ENCODE measurements at regions not wholly inside any gene's neighbourhood (a gene's known extent, or its start where the extent isn't known, plus 50 kb on each side); places are given as distances from the start of the nearest gene placed in this dataset.

GRCh38 chr3:22989716-22990115 lies 213.4 kb upstream of the UBE2E2 start:
- DNase-seq (ENCODE audit: low read depth): no peak

- no peak for DNase-seq (ENCODE audit: low read depth)
These were observed 212.6 kb upstream of the UBE2E2 start for GRCh38 chr3:22990291-22991200.

GRCh38 chr3:22994781-22995180 lies 208.3 kb upstream of the UBE2E2 start:
- no peak for DNase-seq (ENCODE audit: low read depth)

GRCh38 chr3:22996920-22997571 lies 206.1 kb upstream of the UBE2E2 start:
- DNase-seq (ENCODE audit: low read depth): no peak

- no peak for DNase-seq (ENCODE audit: low read depth)
These were observed 202.8 kb upstream of the UBE2E2 start for GRCh38 chr3:23000371-23000770.

- DNase-seq (ENCODE audit: low read depth): peak; percentile 26
These were observed 201.0 kb upstream of the UBE2E2 start for GRCh38 chr3:23002151-23002550.

- DNase-seq (ENCODE audit: low read depth): no peak
These were observed 200.0 kb upstream of the UBE2E2 start for GRCh38 chr3:23002836-23003732.

- DNase-seq (ENCODE audit: low read depth): no peak
These were observed 199.4 kb upstream of the UBE2E2 start for GRCh38 chr3:23003733-23004046.

- DNase-seq (ENCODE audit: low read depth): peak; percentile 73
These were observed 198.2 kb upstream of the UBE2E2 start for GRCh38 chr3:23004971-23005370.

GRCh38 chr3:23017801-23018200 lies 185.3 kb upstream of the UBE2E2 start:
- DNase-seq (ENCODE audit: low read depth): peak; percentile 23

GRCh38 chr3:23019596-23020300 lies 183.4 kb upstream of the UBE2E2 start:
- DNase-seq (ENCODE audit: low read depth): no peak

- no peak for DNase-seq (ENCODE audit: low read depth)
These were observed 174.8 kb upstream of the UBE2E2 start for GRCh38 chr3:23028294-23028693.

- no peak for DNase-seq (ENCODE audit: low read depth)
These were observed 174.1 kb upstream of the UBE2E2 start for GRCh38 chr3:23029001-23029400.

- DNase-seq (ENCODE audit: low read depth): no peak
These were observed 167.0 kb upstream of the UBE2E2 start for GRCh38 chr3:23035927-23036640.

- DNase-seq (ENCODE audit: low read depth): peak; percentile 33
These were observed 166.4 kb upstream of the UBE2E2 start for GRCh38 chr3:23036728-23037127.

GRCh38 chr3:23038471-23038870 lies 164.7 kb upstream of the UBE2E2 start:
- no peak for DNase-seq (ENCODE audit: low read depth)

- peak; percentile 55 for DNase-seq (ENCODE audit: low read depth)
These were observed 161.0 kb upstream of the UBE2E2 start for GRCh38 chr3:23041918-23042696.

- no peak for DNase-seq (ENCODE audit: low read depth)
These were observed 158.7 kb upstream of the UBE2E2 start for GRCh38 chr3:23044463-23044862.

- no peak for DNase-seq (ENCODE audit: low read depth)
These were observed 156.6 kb upstream of the UBE2E2 start for GRCh38 chr3:23046536-23046935.

All from LHCN-M2 (cell line).